Stimulated activated CD4-positive, alpha-beta T cell treated with anti-CD3 and anti-CD28 coated beads, Interleukin-1b, Interleukin-23, amount 100 ng/mL, for 48 hours (primary cell): ENCODE measurements at regions not wholly inside any gene's neighbourhood (a gene's known extent, or its start where the extent isn't known, plus 50 kb on each side); places are given as distances from the start of the nearest gene placed in this dataset.
"Not testable (repeated sequence)": the region's sequence is repeated elsewhere in the genome, so short reads cannot be mapped to it uniquely, and the experiment has no call there.

ENCODE experiments used
- DNase-seq: peaks from one replicate; pipeline ENCODE4 v3.0.0-alpha.2; 2020

DNA sequence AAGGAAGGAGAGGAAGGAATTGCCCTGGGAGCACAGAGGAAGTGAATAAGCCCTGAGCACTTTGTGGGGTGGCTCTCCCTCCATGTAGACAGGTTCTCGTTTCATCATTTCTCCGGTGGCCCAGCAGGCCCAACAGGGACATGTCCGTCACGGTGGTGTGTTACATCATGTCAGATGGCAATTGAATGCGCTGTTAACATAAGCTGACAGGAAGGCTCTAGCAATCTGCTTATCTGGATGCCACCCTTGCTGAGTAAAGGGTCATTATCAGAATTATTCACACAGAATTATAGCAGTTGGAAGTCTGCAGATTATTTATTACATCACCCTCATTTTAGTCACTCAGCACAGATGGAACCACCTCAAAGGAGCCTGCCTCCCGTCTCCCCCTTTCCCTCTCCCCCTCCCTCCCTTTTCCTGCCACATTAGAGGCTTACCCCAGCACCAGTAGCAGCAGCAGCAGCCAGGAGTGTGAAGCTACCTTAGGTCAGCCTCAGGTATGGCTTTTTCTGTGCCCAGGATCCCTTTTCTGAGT is 124.3 kb upstream of the TRIM2 start:
- DNase-seq = no peak

DNA sequence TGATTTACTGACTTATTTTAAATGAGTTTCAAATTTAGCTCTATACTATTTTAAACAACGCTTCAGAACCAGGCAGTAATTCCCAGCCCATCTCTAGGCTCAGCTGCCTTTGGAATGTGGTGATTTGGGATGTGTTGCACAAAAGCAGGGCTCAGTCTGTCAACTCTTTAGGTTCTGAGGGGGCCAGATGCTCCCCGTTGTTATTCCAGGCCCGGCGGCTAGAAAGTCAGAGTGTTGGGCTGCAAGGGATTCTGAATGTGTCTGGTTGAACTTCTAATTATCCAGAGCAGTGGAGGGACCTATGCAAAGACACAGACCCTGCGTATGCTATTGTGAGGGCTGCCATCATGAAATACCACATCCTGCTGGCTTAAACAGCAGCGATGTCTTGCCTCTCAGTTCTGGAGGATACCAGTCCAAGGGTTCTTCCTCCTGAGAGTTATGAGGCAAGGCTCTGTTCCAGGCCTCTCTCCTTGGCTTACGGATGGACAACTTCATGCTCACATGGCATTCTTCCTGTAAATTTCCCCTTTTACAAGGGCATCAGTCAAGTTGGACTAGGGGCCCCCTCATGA is 123.2 kb upstream of the TRIM2 start:
- no peak for DNase-seq

DNA sequence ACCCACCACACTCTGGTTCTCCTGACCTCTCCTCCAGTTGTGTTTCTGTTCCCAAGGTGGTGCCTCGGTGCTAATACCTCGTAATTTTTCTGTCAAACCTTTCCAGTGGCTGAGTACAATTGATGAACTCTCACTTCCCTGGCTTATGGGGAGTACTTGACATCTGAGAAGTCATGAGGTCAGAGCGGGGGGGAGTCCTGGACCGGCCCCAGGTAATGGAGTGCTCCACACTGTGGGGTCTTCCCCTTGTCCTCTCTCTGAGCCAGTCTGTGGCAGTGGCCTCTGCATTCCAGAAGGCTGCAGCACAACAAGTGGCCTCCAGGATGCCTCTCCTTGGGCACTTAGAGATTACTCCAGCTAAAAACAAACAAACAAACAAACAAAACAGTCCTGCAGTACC is 122.5 kb upstream of the TRIM2 start:
- no peak for DNase-seq

DNA sequence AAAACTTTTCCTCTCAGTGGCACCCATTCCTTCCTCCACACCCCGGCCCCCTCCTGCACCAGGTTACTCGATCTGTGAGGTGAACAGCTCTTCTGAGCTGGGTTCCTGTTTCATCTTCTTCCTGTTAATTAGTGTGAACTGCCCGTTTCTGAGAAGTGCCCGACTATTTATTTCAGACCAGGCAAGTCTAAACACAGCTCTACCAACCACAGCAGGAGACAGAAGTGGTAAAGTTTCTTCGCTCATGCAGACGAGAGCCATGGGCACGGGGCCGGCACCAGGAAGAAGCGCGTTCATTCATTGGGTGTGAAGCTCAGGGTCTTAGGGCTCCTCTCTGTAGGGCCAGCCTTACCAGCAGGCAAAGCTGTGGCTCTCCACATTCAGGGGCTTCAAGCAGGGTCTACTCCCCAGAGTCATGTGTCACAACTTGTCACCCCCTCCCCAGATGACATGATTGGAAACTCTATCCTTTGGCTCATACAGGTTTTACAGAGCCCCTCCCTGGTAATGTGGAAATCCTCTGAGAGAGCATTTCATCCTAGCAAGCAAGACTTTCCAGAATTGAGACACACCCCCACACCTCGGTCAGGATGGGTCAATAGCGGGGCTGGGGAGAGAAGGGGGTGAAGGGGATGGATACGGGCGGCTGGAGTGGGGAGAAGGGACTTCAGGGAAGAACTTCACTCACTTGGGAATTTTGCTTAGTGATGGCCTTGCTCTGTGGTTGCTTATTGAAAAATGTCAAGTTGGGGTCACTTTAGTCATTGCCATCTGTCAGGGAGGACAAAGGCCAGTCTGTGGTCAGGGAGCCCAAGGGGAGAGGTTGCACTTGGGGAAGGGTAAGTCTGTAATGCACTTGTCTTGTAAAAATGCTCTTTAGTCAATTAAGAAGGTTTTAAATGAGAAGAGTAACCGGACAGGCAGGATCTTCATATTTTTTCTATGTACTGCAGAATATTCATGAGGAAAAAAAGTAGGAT is 121.6 kb upstream of the TRIM2 start:
- DNase-seq = no peak

DNA sequence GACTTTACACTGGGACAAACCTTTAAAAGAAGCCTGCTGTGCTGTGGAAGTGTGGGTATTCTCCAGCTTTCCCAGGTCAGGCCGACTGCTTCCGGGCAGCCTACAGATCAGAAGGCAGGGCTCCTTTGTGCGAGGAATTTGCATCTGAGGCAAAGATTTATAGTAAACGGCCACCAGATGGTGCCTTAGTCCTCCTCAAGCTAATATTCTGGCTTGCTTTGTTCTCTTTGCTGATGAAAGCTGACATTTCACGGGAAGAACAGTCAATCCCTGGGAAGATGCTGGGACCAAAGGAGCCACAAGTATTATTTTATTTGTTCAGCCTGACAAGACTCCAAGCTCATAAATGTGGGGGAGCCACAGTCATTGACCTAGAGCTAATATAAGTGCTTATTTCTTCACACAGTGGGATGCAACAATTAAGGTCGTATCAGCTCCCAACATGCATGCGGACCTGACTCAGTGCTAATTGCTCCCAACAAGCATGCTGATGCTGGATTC is 120.7 kb upstream of the TRIM2 start:
- DNase-seq = peak; percentile 34

DNA sequence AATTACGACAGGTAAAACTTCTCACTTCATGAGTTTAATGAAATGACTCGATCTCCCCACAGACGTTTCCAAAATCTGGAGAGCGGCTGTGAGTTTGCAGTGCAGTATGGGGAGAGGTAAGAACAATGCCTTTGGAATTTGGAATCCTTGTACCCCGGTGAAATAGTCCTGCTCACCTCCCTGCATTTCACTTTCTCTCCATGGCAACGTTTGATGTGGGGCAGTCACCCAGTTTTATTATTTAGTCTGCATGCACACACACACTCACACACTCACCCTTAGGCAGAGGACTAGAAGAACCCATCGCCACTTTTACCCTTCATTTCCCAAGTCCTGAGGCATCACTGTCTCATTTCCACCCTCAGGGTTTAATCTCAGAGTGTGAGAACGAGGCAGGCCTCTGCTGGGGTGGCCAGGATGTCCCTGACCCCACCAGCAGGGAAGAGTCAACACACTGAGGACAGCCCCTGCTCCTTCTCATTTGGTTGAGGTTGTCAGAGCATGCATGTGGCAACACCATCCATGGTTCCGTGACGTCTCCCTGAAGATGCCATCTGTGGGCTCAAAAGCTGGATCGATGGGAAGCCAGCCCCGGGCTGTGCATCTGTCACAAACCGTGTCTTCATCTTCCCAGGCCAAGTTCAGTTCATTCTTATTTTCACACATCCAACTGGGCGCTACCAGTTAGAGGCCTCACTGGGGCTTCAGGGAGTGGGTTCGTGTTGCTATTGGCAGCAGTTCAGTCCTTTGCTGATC is 119.8 kb upstream of the TRIM2 start:
- no peak for DNase-seq

DNA sequence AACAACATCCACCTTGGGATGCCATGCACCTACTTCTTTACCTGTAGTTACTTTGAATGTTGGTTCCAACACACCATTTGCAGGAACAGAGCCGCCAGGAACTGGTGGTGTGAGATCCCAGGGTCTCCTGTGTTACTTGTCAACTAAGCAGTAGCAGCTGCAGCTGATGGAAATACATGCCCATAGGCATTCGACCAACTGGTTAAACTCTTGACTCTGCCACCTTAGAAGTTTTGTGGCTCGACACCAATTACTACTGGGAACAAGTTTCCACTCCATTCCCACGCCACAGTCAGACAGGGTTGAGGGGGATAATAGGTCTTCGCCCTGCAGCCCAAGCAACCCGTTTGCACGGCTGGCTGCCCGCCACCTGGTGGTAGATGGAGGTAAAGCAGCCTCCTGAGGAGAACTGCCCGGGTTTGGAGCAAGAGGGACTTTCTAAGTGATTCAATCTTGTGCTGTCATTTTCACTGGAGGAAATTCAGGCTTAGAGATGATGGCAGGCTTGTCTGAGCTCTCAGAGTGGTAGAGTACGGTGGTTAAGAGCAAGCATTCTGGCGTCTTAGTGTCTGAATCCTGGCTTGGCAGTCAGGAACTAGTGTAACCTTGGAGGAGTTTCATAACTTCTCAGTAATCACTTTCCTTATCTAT is 119.1 kb upstream of the TRIM2 start:
- peak; percentile 87 for DNase-seq

DNA sequence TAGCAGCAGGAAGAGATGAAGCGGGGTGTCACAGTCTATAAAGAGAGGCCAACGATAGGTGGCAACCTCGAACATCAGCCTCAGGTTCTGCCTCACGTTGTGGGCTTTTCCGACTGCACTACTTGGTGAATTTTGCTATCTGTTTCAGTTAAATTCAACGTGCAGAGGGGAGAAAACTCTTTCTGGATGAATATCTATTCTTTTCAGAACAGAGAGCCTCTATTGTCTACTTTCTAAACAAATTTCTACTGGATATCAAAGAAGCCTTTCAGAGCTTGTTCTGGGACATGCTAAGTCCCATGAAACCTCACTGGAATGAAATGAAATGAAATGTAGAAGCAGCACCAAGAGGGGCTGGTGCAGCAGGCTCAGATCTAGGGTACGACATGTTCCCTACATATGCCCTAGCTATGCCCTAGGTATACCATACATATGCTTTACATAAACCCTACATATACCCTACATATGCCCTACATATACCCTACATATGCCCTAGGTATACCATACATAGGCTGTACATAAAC is 116.5 kb upstream of the TRIM2 start:
- DNase-seq = no peak

DNA sequence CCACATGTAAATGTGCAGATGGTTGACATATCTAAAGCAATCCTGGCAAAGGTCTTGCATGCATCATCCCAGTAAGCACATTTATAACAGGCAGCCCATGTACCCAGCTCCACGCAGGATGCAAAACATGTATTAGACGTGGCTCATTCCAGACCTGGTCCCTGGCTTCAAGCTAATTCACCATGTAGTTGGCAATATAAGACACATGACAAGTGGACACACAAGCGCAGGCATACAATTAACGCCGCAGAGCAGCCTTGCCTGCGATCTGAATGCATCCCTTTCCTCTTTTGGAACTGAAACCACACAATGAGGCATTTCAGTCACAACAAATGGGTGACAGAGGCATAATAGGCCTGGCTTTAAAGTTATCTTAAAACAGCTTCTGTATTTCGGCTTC is 114.5 kb upstream of the TRIM2 start:
- DNase-seq = no peak

DNA sequence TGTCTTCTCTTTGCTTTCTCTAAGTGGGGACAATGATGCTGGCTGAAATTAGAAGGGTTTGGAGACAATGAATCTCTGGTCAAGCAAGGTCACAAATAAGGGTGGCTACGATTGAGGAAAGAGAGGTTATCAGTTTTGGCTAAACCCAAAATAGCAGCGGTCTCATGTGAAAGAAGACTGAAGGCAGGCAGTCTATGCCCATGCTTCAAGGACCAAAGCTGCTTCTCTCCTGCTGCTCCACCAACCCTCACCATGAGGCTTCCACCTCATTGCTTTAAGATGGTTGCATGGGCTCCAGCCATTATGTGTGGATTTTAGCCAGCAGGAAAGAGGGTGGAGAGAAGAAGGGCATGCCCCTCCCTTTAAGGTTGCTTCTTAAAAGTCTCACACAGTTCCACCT is 114.1 kb upstream of the TRIM2 start:
- DNase-seq = no peak

DNA sequence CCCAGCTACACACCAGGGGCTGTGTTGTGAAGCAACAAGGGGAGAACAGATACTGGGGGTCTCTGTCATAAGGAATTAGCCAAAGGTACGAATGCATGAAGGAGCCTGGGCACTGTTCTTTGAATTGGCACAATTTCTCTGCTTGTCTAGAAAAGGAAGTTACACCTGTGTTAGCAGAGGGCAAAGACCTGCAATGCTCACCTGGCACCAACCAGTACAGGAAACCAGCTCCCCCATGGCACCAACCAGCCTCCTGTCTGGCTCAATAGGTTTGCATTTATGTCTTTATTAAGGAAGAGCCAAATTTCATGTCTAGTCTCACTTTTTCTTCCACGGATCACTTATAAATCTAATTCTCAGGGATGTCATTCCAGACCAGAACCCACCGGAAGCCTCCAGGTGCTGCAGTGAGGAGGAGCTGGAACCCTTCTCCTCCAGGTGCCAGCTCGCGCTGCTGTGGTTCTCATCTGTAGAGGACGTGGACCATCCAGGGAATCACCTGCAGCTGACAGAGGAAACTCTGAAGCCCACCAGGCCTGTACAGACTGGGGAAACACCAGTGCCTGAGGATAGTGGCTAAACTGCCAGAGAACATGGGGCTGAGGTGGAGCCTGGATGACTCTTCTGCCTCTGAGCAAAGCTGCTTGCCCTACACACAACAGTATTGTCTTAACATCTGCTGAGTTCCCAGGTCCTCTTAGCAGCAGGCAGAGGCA is 113.4 kb upstream of the TRIM2 start:
- no peak for DNase-seq

DNA sequence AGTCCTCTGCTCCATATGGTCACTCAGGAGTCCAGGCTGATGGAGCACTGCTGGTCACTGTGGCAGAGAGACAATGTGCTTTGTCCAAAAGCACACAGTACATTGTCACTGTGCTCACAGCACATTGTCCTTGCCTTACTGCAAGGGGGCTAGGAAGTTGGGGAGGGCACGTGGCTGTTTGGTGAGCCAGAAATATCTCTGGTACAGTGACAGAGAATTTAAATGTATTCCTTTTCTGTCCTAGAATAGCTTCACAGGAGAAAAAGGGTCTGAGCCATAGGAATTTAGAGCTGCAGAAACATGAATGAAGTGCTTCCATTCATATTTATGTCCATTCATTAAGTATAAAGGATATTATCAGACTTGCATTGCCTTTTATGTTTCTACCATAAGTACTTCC is 110.8 kb upstream of the TRIM2 start:
- no peak for DNase-seq

DNA sequence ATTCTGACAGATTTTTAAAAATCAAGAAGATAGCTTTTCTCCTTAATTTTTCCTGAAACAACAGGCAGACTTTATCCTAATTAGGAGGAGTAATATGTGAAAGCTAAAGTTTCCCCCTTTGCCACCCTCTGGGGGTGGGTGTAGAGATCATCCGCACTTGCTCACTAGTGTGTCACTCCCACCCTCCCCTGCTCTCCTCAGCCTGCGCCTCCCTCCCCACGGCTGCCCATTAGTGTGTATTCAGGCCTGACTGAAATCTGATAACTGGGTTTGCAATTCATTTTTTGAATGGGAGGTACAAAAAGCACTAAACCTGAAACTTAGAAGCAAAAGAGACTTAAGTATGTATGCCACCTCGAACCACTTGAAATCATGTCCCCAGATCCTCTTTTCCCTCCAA is 110.4 kb upstream of the TRIM2 start:
- no peak for DNase-seq

DNA sequence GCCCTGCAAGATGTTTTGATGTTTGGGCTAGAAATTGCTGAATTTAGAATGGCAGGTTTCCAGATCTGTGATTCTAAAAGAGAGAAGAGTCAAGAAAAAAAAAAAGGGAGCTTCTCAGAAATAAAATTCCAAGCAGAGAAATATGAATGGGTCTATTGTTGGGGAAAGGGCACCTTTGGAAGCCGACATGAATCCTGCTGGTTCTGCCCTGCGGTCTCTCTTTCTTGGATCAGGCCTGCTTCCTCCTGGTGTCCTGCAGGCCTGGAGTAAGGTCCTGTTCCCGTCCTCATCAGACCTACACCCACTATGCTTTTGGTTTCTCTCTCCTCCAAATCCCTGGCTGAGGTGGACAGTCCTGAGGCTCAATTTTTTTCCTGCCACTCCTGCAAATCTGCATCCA is 109.8 kb upstream of the TRIM2 start:
- no peak for DNase-seq

DNA sequence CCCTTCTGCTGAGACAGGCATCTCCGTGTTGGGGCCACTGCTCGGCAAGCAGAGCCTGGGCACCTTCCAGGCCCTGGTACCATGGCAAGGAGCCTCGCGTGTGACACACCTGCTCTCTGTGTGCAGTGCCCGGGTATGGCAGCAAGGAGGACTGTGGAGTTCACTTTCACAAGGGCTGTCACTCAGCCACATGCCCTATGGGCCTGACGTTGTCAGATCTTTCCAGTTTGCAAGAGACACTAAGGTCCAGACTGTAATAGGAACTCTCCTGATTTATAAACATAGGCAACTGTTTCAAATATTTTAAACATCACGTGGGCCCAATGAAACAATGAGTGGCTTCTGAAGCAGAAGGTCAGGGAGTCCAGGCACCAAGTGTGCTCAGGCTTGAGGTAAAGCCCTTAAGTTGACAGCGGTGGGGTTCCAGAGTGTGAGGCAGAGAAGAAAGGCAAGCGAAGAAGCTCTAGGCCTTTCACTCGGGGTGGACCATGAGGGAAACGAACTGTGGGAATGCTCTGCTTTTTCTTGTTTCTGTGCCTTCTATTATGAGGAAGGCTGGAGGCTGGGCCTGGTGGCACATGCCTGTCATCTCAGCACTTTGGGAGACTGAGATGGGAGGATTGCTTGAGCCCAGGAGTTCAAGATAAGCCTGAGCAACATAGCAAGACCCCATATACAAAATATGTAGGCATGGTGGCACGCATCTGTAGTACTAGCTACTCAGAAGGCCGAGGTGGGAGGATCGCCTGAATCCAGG is 108.6 kb upstream of the TRIM2 start:
- DNase-seq = no peak

DNA sequence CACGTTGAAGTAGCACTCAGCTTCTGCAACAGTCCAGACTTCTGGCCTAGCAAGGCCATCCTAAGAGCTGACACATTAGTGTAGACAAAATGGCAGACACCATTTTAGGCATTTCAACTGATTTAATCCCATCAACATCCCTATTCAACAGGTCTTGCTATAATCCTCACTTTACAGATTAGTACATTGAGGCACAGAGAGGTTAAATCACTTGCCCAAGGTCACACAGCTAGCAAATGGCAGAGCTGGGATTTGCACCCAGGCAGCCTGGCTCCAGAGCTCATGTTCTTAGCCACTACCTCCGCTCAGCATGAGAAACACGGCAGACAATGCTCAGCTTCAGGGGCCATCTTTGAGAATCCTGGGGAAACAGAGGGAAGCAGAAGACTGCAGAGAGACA is 107.9 kb upstream of the TRIM2 start:
- DNase-seq = no peak

DNA sequence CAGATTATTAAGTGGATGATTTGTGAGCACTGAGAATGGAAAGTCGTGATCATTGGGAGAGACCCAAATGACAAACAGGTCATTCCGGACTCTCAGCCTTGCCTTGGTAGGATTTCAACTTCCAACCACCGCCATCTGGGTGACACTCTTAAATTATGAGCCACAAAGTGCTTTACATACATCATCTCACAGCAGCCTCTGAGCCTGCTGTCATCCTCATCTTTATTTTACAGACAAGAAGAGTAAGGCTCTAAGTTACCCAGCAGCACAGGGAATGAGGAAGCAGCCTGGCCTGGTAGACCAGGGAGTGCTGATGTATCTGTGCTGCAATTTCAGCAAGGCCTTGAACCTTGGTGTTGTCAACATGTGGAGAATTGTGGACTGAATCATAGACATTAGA is 105.8 kb upstream of the TRIM2 start:
- DNase-seq = no peak

DNA sequence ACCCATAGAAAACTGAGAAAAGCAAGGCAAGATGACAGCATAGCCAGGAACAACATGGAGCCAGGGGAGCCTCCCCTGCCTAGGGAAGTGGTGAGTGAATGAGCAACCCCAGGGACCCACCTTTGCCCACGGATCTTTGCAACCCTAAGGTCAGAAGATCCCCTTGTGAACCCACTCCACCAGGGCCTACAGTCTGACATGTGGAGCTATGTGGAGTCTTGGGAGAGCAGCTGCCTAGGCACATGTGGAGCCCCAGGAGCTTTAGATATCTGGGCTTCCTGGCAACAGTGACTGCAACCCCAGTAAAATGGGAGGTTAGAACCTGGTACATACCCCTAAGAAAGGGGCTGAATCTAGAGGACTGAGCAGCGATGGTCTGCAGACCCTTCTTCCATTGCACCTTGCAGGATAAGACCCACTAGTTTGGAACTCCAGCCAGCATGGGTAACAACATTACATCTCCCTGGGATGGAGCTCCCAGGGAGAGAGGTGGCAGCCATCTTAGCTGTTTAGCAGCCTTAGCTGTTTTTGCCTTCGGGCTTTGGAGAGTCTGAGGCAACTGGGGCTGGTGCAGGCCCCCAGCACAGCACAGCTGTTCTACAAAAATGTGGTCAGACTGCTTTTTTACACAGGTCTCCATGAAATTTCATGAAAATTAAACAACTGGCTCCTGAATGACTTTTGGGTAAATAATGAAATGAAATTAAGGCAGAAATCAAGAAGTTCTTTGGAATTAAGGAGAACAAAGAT is 104.7 kb upstream of the TRIM2 start:
- no peak for DNase-seq

DNA sequence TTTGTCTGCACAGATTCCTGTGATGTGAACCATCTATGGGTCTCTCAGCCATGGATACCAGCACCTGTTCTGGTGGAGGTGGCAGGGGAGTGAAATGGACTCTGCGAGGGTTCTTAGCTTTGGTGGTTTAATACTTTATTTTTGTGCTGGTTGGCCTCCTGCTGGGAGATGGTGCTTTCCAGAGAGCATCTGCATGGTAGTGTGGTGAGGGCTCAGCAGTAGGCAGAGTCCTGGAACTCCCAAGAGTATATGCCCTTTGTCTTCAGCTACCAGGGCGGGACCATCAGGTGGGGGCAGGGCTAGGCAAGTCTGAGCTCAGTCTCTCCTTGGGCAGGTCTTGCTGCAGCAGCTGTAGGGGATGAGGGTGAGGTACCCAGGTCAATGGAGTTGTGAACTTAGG is 97.5 kb upstream of the TRIM2 start:
- DNase-seq = not testable (repeated sequence)

DNA sequence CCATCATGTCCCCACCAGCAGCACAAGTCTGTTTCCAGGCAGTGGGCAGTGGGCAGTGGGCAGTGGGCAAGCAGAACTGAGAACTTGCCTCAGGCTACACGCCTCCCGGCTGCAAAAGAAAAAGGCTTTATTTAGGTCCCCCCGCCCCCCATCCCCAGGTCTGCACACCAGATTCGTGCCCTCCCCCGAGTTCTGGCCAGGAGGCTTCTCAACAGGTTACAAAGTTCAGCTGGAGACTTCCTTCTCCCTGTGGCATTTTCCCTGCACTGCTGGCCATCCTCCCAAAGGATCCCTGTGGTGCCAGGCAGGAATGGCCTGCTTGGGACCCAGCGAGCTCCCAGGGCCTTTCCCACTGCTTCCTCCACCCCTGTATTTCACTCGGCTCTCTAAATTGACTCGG is 97.0 kb upstream of the TRIM2 start:
- DNase-seq = no peak
